ENCODE measurements at regions not wholly inside any gene's neighbourhood (a gene's known extent, or its start where the extent isn't known, plus 50 kb on each side); places are given as distances from the start of the nearest gene placed in this dataset.
A peak's percentile ranks its signal among the peaks of the same experiment; 100 is the strongest.
"Not testable (repeated sequence)": the region's sequence is repeated elsewhere in the genome, so short reads cannot be mapped to it uniquely, and the experiment has no call there.

DNA sequence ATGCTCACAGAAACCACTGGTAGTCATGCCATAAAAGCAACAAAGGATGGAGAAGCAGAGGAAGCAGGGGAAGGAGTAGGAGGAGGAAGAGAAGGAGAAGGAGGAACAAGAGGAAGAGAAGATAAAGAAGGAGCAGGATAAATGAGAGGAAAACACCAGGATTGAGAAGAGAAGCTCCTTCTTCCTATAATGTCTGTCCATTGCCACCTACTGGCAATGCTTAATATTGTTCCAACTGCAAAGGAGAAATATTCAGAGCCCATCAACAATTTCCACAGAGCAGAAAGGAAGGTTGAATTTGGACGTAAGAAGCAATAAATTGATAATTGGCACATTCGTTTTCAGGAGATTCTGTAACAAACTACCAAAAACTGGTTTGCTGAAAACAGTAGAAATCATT lies 898.4 kb downstream of the SLC16A7 start:
- DNase-seq (ENCODE audit: low read depth, low spot score) = peak; percentile 18

DNA sequence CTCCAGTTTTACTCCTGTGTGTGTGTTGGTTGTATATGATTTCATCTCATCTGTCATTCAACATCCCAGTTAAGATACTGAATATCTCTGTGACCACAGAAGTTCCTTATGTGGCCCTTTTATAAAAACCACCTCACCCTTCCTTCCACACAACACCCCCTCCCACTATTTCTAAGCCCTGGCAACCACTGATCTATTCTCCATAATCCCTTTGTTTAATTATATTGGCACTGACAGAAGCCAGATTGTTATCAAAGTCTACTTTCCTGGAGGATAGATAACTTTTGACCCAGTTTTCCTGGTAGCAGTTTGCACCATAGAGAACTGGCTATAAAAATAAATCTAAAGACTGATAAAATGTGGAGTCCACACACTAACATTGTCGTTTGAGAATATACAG lies 902.8 kb downstream of the SLC16A7 start:
- no peak for DNase-seq (ENCODE audit: low read depth, low spot score)

DNA sequence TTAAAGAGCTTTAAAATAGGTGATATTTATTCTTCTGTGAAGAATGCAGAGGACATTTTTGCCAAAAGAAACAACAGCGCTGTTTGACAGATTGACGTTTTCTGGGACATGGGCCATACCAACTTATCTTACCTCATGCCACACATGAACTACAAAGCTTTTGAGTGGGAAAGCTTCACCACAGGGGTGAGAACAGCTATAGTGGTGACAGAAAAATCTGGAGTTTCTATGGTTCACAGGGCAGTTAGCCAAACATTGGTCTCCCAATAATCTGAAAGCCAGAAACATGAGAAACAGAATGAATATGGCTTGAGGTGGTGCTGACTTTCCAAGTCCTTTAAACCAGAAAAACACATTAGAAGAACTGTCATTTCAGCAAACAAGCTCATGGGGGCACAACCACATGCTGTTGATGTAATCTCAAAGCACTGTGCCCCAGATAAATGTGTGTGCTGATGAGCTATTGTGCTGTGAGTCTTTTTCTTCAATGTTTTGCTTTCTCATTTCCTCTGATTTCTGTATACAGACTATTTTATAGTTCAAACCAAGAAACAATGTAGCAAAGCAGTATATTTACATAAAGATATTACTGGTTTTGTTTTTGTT lies 905.4 kb downstream of the SLC16A7 start:
- peak; percentile 32 for DNase-seq (ENCODE audit: low read depth, low spot score)

DNA sequence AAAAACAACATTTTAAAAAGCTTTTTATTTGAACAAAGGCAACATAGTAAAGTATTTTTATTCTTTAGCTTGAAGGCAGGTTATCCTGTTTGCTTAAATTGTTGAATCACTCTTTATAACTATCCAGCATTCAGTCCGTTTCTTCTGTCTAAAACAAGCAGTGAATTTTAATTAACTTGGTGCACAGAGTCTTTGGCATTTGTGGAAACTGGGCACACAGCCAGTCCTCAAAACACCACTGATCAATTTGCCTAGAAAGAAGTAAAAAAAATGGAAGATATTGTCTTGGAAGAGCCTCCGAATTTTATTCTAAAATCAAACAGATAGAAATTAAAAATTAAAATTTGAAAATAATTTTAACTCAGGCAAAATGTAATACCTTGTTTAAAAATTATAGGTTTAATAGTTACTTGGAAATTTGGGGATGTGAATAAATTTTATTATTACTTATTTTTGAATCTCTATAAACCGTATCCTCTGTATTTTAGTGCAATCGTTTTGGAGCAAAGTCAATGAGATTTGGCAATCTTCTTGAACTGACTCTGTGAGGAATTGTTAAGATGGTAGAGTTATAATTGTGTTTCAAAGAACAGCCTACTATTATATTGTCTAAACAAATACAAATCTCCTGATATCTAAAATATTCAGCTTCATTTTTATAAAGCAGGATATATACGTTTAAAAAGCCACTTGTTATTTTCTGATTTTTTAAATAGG lies 927.0 kb downstream of the SLC16A7 start:
- DNase-seq (ENCODE audit: low read depth, low spot score) = no peak

DNA sequence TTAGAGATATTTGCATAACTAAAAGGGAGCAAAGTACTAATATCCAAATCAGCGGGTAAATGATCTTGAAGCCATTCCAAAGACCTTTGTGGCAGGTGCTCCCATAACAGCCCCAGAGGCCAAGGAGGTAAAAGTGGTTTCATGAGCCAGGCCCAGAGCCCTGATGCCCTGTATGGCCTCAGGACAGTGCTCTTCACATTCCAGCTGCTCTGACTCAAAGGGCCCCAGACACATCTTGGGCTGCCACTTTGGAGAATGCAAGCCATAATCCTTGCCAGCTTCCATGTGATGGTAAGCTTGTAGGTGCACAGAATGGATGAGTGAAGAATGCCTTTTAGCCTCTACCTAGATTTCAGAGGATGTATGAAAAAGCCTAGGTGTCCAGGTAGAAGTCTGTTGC lies 933.4 kb downstream of the SLC16A7 start:
- no peak for DNase-seq (ENCODE audit: low read depth, low spot score)

DNA sequence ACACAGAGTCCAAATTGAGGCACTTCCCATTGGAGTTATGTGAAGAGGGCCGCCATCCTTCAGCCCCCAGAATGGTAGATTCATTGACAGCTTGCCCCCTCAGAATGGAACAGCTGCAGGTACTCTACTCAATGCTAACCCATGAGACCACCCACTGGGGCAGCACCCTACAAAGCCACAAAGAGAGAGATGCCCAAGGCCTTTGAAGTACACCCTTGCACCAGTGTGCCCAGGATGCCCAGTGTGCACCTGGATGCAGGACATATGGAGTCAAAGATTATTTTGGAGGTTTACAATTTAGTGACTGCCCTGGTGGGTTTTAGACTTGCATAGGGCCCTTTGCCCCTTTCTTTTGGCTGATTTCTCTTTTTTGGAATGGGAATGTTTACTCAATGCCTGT lies 933.9 kb downstream of the SLC16A7 start:
- DNase-seq (ENCODE audit: low read depth, low spot score) = no peak

DNA sequence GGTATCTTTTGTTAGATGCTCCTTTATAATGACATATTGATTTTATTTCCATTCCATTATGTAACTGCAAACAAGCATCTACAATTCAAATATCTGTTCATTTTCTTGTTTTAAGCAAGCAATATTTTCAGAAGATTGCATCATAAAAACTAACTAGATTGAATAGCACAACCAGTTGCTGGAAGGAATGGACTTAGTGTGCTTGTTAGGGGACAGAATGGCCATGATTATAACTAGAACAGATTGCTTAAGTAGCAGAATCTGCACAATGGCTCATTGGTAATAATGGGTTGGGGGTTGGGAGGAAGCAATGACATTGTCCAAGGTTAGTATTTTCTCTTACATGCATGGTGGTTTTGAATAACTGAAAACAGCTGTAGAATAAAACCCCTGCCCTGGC lies 939.5 kb downstream of the SLC16A7 start:
- DNase-seq (ENCODE audit: low read depth, low spot score) = no peak

DNA sequence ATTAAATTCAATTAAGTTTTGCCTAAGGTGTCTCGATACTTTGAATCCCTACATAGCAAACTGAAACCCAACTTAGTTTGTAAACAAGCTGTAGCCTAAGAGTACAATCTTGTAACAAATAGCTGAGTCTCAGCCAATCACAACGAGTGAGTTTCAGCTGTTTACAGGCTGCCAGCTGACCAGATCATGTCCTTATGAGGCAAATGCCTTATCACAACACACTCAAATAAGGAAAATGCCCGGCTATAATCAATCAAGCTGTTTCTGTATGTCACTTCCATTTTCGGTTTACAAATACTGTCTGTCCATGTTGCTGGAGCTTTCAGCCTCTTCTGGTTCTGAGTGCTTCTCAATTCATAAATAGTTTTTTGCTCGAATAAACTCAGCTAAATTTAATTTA lies 943.8 kb downstream of the SLC16A7 start:
- DNase-seq (ENCODE audit: low read depth, low spot score) = no peak

DNA sequence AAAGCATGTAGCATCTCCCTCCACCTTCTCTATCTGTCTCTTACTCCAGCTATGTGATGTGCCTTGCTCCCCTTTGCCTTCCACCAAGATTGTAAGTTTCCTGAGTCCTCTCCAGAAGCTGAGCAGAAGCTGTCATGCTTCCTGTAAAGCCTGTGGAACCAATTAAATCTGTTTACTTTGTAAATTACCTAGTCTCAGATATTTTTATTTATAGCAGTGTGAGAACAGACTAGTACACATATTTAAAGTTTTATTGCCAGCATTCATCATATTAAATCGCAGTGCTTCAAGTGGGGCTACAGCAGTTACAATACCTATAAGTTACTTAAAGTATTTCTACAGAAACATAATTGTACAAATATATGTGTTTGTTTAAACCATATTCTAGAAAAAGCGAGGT lies 973.1 kb downstream of the SLC16A7 start:
- no peak for DNase-seq (ENCODE audit: low read depth, low spot score)

DNA sequence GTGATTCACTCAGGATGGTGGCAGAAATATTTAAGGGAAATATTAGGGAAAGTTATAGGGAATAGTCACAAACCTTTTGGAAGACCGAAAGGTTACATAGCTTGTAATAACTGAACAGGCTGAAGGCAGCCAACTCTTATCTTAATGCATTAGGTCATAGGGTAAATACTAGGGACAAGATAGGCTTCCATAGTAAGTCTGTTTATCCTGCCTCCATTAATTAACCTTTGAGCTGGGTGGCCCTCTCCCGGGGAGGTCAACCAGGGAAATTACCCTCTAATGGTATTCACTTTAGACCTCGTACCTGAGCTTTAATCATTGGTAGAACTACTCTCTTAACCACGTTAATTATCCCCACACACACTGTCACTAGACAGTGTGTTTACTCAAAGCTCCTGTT lies 981.8 kb downstream of the SLC16A7 start:
- DNase-seq (ENCODE audit: low read depth, low spot score) = no peak

DNA sequence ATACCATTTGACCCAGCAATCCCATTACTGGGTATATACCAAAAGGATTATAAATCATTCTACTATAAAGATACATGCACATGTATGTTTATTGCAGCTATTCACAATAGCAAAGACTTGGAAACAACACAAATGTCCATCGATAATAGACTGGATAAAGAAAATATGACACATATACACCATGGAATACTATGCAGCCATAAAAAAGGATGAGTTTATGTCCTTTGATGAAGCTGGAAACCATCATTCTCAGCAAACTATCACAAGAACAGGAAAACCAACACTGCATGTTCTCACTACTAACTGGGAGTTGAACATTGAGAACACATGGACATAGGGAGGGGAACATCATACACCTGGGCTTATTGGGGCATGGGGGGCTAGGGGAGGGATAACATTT lies 991.8 kb downstream of the SLC16A7 start:
- not testable (repeated sequence) for DNase-seq (ENCODE audit: low read depth, low spot score)

DNA sequence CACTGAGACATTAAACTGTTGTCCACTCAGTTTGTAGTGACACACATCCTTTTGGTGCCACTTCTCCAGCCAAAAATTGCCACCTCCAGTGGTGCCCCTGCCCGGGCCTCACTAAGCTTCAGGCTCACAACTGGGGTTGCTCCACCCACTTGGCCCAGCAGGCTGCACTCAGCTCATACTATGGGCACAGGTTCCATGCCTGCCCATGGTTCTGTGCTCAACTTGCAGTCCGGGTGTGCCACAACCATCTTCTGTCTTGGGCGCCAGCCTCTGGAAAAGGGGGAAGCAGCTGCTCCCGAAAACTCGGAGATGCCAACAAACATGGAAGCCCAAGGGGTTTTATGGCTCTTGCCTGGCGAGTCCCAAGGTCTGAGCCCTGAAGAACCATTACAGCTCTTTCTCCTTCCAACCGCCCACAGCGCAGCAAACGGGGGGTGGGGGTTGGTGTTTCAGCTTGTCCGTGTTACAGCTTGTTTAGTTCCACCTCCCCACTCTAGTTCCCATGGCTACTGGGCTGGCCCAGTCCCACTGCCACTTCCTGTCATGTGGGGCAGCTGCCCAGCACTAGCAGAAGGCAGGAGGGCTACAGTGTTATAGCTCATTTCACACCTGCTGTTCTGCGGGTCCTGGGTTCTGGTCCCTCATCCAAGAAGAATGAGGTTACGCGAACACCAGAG lies 998.3 kb downstream of the SLC16A7 start:
- DNase-seq (ENCODE audit: low read depth, low spot score) = no peak

DNA sequence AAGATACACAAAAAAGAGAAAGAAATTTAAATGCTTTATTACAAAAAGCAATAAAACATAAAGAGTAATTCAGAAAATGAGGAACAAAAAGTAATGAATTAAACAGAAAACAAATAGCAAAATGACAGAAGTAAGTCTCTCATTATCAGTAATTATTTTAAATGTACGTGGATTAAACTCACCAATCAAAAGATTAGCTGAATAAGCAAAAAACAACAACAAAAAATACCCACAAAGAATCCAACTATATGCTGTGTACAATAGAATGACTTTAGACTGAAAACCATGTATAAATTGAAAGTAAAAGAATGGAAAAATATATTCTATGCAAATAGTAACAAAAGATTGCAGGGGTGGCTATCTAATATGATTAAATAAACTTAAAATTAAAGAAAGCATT lies 1006.8 kb downstream of the SLC16A7 start:
- DNase-seq (ENCODE audit: low read depth, low spot score) = no peak

DNA sequence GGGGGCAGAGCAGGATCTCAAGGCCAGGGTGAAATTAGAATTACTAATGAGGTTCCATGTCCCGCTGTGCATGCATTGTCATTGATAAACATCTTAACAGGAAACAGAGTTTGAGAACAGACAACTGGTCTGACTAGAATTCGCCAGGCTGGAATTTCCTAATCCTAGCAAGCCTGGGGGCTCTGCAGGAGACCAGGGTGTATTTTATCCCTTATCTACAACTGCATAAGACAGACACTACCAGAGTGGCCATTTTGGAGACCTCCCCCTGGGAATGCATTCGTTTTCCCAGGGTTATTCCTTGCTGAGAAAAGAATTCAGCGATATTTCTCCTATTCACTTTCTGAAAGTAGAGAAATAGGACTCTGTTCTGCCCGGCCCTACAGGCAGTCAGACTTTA lies 1007.6 kb downstream of the SLC16A7 start:
- not testable (repeated sequence) for DNase-seq (ENCODE audit: low read depth, low spot score)

DNA sequence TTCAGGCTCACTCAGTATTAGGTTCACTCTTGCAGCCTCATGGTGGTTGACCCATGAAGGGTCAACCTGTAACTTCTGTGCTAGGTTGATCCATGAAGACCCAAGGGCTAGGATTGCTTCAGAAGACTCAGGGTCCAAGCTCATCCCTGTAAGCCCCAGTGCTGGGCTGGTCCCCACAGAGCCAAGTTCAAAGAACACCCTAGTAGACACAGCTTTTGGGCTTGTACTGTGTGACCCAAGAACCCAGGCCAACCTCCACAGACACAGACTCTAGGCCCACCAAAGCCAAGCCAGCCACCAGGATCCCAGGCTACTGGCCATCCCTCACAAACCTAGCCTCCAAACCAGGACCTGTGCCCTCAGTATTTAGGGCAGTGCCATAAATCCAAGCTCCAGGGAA lies 1020.6 kb downstream of the SLC16A7 start:
- no peak for DNase-seq (ENCODE audit: low read depth, low spot score)

DNA sequence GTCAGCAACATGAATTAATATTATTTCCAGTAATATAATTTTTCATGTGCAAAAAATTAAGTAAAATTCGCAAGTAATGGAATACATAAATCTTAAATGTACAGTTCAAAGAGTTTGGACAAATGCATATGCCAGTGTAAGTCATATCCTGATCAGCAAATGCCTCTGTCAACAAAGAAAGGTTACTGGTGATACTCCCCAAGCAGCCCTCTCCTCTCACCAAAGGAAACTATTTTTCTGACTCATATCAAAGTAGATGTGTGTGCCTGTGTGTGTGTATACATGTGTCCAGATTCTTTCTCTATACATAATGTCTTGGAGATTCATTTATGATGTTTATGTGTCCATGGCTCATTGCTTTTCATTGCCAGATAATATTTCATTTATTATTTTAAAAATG lies 1035.0 kb downstream of the SLC16A7 start:
- DNase-seq (ENCODE audit: low read depth, low spot score) = no peak

DNA sequence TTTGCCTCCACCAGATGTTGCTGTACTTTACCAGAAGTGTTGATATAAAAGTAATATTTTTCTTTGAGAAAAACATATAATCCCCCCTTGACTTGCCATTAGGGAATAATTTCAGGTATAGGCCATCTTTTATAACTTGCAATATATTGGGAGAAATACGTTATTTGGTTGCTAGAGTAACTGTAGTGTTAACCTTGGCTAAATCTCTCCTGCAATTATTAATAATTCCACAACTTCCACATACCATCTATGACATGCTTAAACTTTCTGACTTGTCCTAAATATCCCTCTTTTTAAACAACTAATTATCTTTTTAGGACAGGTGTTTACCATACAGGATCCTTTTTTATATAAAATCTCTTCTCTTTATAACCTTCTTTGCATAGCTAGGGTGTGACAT lies 1048.2 kb downstream of the SLC16A7 start:
- no peak for DNase-seq (ENCODE audit: low read depth, low spot score)

DNA sequence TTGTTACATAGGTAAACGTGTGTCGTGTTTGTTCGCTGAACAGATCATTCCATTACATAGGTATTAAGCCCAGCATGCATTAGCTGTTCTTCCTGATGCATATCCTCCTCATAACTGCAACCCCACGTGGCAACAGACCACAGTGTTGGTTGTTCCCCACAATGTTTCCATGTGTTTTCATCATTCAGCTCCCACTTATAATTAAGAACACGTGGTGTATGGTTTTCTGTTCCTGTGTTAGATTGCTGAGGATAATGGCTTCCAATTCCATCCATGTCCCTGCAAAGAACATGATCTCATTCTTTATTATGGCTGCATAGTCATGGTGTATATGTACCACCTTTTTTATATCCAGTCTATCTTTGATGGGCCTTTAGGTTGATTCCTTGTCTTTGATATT lies 1071.1 kb downstream of the SLC16A7 start:
- no peak for DNase-seq (ENCODE audit: low read depth, low spot score)

DNA sequence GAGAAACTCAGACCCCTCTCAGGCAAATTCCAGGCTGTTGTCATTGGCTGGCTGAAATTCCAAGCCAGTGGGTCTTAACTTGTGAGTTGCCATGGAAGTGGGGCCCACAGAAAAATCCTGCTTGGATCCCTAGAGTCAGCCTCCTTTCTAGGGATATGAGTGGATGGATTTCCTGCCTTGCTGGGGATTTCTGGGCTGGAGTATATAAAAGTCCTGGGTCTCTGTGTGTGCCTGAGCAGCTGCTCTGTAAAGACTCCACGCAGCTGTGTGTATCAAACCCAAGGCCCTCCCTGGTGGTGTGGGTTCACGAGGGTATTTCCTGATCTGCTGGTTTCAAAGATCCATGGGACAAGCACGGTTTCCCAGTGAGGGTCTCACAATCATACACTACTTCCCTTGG lies 1077.1 kb downstream of the SLC16A7 start:
- DNase-seq (ENCODE audit: low read depth, low spot score) = no peak

DNA sequence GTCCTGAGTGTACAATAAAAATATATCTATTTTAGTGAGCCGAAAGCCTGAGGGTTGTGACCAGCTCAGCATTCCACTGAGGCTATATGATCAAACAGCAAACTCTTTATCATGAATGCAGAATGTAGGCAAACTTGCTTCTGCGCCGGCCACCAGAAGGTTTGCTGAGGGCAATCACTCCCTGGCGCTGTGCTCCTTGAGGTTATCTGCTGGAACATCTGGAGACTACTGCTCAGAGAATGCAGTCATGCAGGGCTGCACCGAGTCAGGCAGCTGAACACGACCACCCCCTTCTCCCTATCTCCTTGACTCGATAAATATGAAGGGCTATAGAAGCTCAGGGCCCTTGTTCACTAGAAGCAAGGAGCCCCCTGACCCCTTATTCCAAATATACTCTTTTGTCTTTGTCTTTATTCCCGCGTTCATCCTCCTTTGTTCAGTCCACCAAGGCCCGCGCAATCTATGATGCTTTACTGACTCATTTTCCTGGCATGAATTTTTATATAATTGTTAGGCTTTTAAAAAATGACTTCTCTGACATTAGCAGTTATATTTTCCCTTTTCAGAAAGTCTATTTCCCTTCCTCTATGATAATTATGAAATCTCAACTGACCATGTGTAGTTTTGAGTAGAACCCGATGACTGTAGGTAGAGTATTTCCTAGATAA lies 1089.3 kb downstream of the SLC16A7 start:
- DNase-seq (ENCODE audit: low read depth, low spot score) = no peak

DNA sequence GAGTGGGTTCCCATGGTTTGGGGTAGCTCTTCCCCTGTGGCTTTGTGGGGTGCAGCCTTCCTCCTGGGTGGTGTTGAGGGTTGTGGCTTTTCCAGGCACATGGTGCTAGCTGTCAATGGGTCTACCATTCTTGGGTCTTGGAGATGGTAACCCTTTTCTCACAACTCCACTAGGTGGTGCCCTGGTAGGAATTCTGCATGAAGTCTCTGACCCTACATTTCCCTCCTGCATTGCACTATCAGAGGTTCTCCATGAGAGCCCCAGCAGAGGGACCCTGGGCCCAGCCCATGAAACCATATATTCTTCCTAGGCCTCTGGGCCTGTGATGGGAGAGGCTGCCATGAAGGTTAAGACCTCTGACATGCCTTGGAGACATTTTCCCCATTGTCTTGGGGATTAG lies 1093.3 kb downstream of the SLC16A7 start:
- DNase-seq (ENCODE audit: low read depth, low spot score) = no peak

DNA sequence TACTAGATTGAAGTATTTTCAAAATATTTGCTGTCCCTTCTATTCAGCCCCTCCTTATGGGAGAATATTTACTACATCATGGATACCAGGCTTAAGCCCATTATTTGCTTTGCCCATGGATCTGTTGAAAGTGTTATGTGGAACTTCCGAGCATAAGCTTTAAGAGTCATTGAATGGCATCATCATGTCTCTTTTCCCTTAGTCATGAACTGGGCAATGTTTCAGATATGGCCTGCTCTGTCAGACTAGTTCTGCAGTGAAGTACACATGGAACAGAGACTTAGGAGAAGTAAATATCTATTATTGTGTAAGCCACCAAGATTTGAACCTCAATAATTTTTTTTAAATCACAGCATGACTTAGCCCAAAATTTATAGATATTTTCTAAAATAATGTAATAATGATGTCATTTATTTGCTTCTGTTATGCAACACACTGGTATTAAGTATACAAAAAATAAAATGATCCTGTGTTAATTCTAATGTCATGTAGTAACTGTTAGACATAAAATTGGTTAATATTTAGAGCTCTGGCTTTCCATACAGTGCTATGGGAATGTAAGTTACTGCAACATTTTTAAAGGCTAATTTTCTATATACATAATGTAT lies 1097.3 kb downstream of the SLC16A7 start:
- no peak for DNase-seq (ENCODE audit: low read depth, low spot score)
